Sigmoid colon (tissue), 4 donors: ENCODE measurements at regions not wholly inside any gene's neighbourhood (a gene's known extent, or its start where the extent isn't known, plus 50 kb on each side); places are given as distances from the start of the nearest gene placed in this dataset.
"Not testable (repeated sequence)": the region's sequence is repeated elsewhere in the genome, so short reads cannot be mapped to it uniquely, and the experiment has no call there.

ENCODE experiments used
- EP300 ChIP-seq, 4 donors: sonication (generic); formaldehyde crosslinking; IDR thresholded peaks; one replicate each; pipeline ENCODE4 v1.6.1; 2017; ENCODE audit warnings: antibody characterized with exemption in 4 of 4
- POLR2A ChIP-seq, 2 donors: fragments of 450-650 bp; IDR thresholded peaks; one replicate each; pipeline ENCODE4 v1.6.1; 2016; ENCODE audit warnings: antibody characterized with exemption in 2 of 2, mild to moderate bottlenecking in 2 of 2, moderate library complexity in 2 of 2
- TF ChIP-seq, protein P1 (sequence below), 4 experiments: fragments of 450-650 bp in 3 of 4; fragments of 200-600 bp in 1 of 4; IDR thresholded peaks; one replicate each; pipeline ENCODE4 v1.5.1; 2016 to 2019; ENCODE audit warnings: antibody characterized with exemption in 4 of 4, mild to moderate bottlenecking in 3 of 4, moderate library complexity in 2 of 4

DNA sequence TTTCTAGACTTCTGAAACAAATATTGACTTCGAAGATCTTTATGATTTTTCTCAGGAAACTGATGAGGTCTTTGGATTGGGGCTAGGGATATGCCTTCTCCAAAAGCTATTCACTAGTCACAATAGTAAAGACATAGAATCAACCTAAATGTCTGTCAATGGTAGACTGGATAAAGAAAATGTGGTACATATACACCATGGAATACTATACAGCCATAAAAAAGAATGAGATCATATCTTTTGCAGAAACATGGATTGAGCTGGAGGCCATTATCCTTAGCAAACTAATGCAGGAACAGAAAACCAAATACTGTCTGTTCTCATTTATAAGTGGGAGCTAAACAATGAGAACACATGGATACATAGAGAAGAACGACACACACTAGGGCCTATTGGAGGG, 308.5 kb upstream of the HNRNPA3 start:
- TF ChIP-seq, protein P1, sequence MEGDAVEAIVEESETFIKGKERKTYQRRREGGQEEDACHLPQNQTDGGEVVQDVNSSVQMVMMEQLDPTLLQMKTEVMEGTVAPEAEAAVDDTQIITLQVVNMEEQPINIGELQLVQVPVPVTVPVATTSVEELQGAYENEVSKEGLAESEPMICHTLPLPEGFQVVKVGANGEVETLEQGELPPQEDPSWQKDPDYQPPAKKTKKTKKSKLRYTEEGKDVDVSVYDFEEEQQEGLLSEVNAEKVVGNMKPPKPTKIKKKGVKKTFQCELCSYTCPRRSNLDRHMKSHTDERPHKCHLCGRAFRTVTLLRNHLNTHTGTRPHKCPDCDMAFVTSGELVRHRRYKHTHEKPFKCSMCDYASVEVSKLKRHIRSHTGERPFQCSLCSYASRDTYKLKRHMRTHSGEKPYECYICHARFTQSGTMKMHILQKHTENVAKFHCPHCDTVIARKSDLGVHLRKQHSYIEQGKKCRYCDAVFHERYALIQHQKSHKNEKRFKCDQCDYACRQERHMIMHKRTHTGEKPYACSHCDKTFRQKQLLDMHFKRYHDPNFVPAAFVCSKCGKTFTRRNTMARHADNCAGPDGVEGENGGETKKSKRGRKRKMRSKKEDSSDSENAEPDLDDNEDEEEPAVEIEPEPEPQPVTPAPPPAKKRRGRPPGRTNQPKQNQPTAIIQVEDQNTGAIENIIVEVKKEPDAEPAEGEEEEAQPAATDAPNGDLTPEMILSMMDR (IDR thresholded peaks at IDR 0.05) = not testable (repeated sequence)
- TF ChIP-seq POLR2A, EP300 (IDR thresholded peaks at IDR 0.05): not testable (repeated sequence)
